Thoracic aorta (tissue), 2 donors: ENCODE measurements at regions not wholly inside any gene's neighbourhood (a gene's known extent, or its start where the extent isn't known, plus 50 kb on each side); places are given as distances from the start of the nearest gene placed in this dataset.

Source experiments
- ATAC-seq: fragments of 150-250 bp; one replicate; pipeline ENCODE4 v1.8.0; 2017; ENCODE audit warnings: low read depth; ENCODE audit not compliant: insufficient number of reproducible peaks, low FRiP score
- DNase-seq: peaks from one replicate; pipeline ENCODE4 v3.0.0-alpha.2; 2020; ENCODE audit warnings: low spot score
- H3K27ac ChIP-seq, 2 donors: fragments of 200-600 bp; sonication (generic); 1 replicate in 1 of 2; 2 replicates in 1 of 2; pipeline ENCODE4 v1.5.1; 2016; ENCODE audit warnings: mild to moderate bottlenecking in 2 of 2, moderate library complexity in 2 of 2
- H3K27me3 ChIP-seq: fragments of 200-600 bp; sonication (generic); replicated peaks from 2 replicates; pipeline ENCODE4 v1.6.0; 2016; ENCODE audit warnings: mild to moderate bottlenecking; ENCODE audit not compliant: insufficient read depth
- H3K36me3 ChIP-seq: fragments of 200-600 bp; sonication (generic); one replicate; pipeline ENCODE4 v1.5.1; 2016
- H3K4me1 ChIP-seq, 2 donors: fragments of 200-600 bp; sonication (generic); 1 replicate in 1 of 2; 2 replicates in 1 of 2; pipeline versions ENCODE4 v1.5.1 to v1.6.0; 2016; ENCODE audit warnings: low read depth in 2 of 2, mild to moderate bottlenecking in 1 of 2; ENCODE audit not compliant: control insufficient read depth in 1 of 2
- H3K4me3 ChIP-seq: fragments of 200-600 bp; sonication (generic); 2 replicates; pipeline ENCODE4 v1.5.1; 2016; ENCODE audit warnings: mild to moderate bottlenecking
- H3K9me3 ChIP-seq: fragments of 200-600 bp; sonication (generic); 2 replicates; pipeline ENCODE4 v1.5.1; 2016
- CTCF ChIP-seq: fragments of 200-600 bp; sonication (generic); IDR thresholded peaks from one replicate; pipeline ENCODE4 v1.5.1; 2019; ENCODE audit warnings: antibody characterized with exemption

GRCh38 chr1:200496937-200497336 lies 87.1 kb upstream of the ZNF281 start:
- H3K27ac ChIP-seq: no peak overlapping the region
- H3K27me3 ChIP-seq: no peaks in the 10 kb centered on the region
- no peaks in the 10 kb centered on the region for H3K36me3 ChIP-seq
- H3K4me1 ChIP-seq: no peaks in the 10 kb centered on the region
- H3K9me3 ChIP-seq: no peaks in the 10 kb centered on the region
- H3K4me3 ChIP-seq: no peak overlapping the region
- DNase-seq (no peak), ATAC-seq (no peak)
- TF ChIP-seq CTCF: no peak

GRCh38 chr1:200495901-200496300 lies 86.1 kb upstream of the ZNF281 start:
- ATAC-seq: no peak
- H3K4me1 ChIP-seq: no peaks in the 10 kb centered on the region
- no peaks in the 10 kb centered on the region for H3K36me3 ChIP-seq
- H3K4me3 ChIP-seq: no peak overlapping the region
- H3K27me3 ChIP-seq: no peaks in the 10 kb centered on the region
- H3K9me3 ChIP-seq: no peaks in the 10 kb centered on the region
- DNase-seq: no peak
- no peak overlapping the region for H3K27ac ChIP-seq
- TF ChIP-seq CTCF: no peak

GRCh38 chr1:200493344-200493743 lies 83.5 kb upstream of the ZNF281 start:
- Histone ChIP-seq H3K36me3 (no peaks in the 10 kb centered on the region), H3K4me3 (no peak overlapping the region), H3K4me1 (peaks cover 0 to 3% of the 10 kb centered on the region in 2 donors), H3K9me3 (no peaks in the 10 kb centered on the region), H3K27ac (no peak overlapping the region), H3K27me3 (no peaks in the 10 kb centered on the region)
- DNase-seq (no peak), ATAC-seq (no peak)
- no peak for TF ChIP-seq CTCF

- TF ChIP-seq CTCF: no peak
- H3K4me1 ChIP-seq: peaks cover 0 to 4% of the 10 kb centered on the region in 2 donors
- H3K36me3 ChIP-seq: no peaks in the 10 kb centered on the region
- DNase-seq (no peak), ATAC-seq (no peak)
- H3K9me3 ChIP-seq: no peaks in the 10 kb centered on the region
- H3K27me3 ChIP-seq: no peaks in the 10 kb centered on the region
- H3K4me3 ChIP-seq: no peak overlapping the region
- no peak overlapping the region for H3K27ac ChIP-seq
These were observed 81.3 kb upstream of the ZNF281 start for GRCh38 chr1:200491103-200491502.

GRCh38 chr1:200490183-200490582 lies 80.3 kb upstream of the ZNF281 start:
- no peak for TF ChIP-seq CTCF
- Histone ChIP-seq H3K4me1 (peaks cover 0 to 4% of the 10 kb centered on the region in 2 donors), H3K9me3 (no peaks in the 10 kb centered on the region), H3K36me3 (no peaks in the 10 kb centered on the region), H3K27me3 (no peaks in the 10 kb centered on the region), H3K4me3 (no peak overlapping the region), H3K27ac (no peak overlapping the region)
- DNase-seq: no peak
- no peak for ATAC-seq
